A549 (cell line): ENCODE measurements at regions not wholly inside any gene's neighbourhood (a gene's known extent, or its start where the extent isn't known, plus 50 kb on each side); places are given as distances from the start of the nearest gene placed in this dataset.

ENCODE experiments used
- CTCF ChIP-seq: fragments of >200 bp; sonication (Bioruptor Twin); formaldehyde crosslinking; IDR thresholded peaks from 3 replicates; pipeline ENCODE4 v1.5.1; 2016
- ELK1 ChIP-seq: fragments of 150-350 bp; IDR thresholded peaks from 2 replicates; pipeline ENCODE4 v1.6.1; 2014; ENCODE audit warnings: low read depth, mild to moderate bottlenecking, low read length
- PBX3 ChIP-seq: IDR thresholded peaks from 2 replicates; pipeline ENCODE4 v1.6.1; 2012
- REST ChIP-seq: fragments of 200-600 bp; sonication (generic); IDR thresholded peaks from 2 replicates; pipeline ENCODE4 v1.6.1; 2016; ENCODE audit warnings: antibody characterized with exemption, mild to moderate bottlenecking, moderate library complexity
- RFX5 ChIP-seq: fragments of 450-650 bp; IDR thresholded peaks from 2 replicates; pipeline ENCODE4 v1.7.1; 2014; ENCODE audit warnings: antibody characterized with exemption, mild to moderate bottlenecking, moderate library complexity

GRCh38 chr1:192022827-192023226, 135.4 kb upstream of the RGS18 start:
- TF ChIP-seq CTCF (no peak), PBX3 (no peak), RFX5 (no peak), REST (no peak), ELK1 (no peak)
